HuH-7 (cell line): ENCODE measurements at regions not wholly inside any gene's neighbourhood (a gene's known extent, or its start where the extent isn't known, plus 50 kb on each side); places are given as distances from the start of the nearest gene placed in this dataset.
"Not testable (repeated sequence)": the region's sequence is repeated elsewhere in the genome, so short reads cannot be mapped to it uniquely, and the experiment has no call there.

ENCODE experiments used
- DNase-seq: peaks from one replicate; pipeline ENCODE4 v3.0.0; 2011; ENCODE audit warnings: low spot score

DNA sequence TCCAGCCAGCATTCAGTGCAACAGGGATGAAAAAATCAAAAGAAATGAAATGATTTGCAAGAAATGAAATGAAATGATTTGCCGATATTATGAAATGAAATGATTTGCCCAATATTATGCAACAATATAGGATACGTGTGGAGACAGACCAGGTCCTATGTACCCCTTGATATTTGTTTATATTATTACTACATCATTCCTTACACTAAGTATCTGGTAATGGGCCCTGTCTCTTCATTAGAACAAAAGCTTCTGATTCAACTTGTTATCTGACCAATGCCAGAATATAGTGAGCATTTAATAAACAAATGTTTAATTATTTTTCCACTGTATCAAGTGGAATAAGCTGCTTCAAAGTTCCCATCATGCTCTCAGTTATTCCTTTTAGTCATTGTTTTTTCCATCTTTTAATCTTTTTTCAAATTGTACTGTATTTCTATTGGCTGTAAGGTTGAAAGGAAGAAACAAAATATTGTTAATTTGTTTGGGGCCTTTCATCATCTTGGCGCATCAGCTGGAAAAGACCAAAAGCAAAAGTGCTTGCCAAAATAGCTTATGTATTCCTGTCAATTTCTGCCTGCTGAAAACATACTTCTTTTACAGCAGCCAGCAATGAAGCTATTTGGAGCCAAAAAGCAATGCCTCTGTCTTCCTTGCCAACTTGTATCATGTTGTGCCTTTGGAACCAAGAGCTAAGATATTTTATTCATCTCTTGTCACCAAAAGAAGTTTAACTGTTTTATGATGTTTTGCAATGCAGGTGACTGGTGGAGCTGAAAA, 2314.9 kb downstream of the LRRC4C start:
- DNase-seq, result no peak

DNA sequence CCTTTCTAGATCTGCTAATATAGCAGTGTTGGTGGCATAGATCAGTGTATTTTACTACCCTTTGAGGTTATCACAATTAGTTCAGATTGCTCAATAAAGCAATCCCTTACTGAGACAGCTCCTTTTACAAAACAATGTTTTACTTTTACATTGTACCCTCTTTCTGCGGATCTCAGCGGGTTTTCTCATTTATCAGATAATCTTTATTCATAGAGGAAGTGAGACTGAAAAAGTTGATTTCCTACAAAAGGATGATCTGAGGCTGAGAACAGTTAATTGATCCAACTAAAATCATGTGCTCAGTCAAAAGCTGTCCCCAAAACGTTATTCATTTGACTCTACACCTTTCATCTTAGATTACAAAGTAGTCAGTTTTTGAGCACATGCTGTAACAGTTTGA, 2319.9 kb downstream of the LRRC4C start:
- DNase-seq, result no peak

DNA sequence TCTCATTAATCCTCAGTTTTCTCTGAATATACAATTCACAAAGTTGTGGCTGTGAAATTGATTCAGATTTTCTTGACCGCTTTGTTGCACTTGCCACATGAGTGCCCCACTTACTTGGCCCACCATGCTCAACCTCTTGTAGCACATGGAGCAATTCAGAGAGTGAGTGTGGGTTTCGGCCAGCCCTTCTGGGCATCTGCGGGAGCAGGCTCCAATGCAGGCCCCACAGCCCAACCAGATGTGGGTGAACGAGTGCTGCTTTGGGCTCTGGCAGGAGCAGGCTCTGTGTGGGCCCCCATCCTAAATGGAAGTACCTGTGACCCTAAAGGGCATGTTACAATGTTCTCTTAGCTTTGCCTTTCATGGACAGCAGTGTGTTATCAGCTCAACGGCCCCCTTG, 2338.6 kb downstream of the LRRC4C start:
- DNase-seq, result no peak

DNA sequence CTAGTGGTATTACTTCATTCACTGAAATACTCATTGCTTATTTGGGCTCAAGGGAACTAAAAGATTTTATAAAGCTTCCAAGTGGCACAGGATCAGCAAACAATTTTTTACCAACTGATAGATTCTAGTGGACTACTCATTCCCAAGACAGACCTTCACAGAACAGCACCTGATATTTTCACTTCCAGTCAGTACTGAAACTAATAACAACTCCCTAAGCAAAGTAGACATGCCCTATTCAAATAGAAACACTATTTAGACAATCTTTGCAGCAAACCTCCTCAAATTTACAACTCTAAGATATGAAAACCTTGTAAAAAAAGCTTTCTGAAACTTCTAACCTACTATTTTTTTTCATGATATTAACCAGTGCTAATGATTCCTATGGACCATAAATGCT, 2345.8 kb downstream of the LRRC4C start:
- DNase-seq, result no peak

DNA sequence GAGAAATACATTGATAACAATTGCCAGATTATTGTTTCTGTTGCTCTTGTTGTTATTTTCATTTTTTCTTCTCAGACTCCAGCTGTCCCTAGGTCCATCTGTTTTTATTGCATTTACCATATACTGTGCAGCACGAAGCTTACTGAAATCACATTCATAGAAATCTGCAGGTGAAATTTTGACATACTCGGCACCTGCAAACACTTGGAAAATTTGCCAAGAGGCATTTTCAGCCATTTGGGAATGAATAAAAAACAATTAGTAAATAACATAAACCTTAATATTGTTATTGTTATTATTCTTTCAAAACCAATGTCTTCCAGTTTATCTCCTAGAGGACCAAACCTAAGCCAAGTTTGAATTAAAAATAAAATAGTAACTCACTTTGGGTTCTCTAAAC, 2357.2 kb downstream of the LRRC4C start:
- DNase-seq, result no peak

DNA sequence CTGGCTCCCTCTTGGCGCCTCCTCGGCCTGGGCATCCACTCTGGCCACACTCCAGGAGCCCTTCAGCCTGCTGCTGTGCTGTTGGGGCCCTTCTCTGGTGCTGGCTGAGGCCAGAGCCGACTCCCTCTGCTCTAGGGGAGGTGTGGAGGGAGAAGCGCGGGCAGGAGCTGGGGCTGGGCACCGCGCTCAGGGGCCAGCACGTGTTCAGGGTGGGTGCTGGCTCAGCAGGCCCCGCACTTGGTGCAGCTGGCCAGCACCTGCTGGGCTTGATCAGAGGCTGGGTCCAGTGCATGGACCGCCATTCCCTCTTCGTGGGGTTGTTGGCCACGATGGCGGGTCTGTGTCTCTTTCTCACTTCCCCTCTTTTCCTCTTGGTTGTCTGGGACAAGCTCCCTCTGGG, 2381.0 kb downstream of the LRRC4C start:
- no peak for DNase-seq

DNA sequence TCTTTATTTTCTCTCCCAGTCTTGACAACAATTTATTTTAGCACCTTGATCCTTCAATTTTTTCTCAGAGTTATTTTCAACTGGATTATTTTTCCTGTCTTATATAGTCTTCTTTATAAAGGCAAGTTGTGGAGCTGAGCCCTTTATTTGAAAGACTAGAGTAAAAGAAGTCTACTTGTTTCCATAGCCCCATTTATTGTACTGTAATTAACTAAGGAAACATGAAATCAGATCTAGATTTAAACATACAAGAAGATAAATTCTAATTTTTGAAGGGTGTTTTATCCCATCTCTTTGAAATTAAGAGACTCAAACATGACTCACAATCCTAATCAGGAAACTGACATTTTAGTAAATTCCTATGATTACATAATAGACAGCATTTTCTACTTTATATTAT, 2421.8 kb downstream of the LRRC4C start:
- DNase-seq, result no peak

DNA sequence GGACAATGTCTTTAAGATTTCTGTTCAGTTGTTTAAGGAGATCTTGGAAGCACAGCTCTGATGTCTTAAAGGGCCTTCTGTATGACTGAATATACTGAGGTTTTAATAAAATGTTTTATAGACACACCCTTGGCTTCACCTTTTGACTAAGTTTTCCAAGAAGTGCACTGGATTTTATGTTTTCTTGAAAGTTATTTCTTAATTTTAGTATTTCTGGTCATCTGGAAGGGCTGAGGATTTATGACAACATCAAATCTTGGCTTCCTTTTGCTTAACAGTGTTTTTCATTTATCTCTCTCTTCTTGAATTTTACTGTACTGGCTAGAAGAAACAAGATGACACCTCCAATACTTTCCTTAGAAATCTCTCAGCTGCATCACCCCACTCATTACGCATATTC, 2423.4 kb downstream of the LRRC4C start:
- DNase-seq, result no peak

DNA sequence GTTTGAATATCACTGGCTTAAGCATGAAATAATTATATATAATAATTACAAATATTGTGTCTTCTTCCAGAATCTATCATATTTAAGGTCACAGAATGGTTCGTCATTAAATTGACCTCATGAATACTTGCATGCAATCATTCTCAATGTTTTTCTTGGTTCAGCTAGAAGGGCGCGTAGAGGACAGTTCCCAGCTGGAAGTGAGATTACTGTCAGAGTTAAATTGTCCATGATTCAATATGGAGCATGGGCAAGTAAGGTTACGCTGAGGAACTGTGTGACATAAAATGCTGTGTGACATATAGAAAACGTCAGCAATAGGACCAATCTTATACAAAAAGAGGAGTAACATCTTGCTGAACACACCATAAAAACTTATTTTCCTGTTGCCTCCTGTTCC, 2423.5 kb upstream of the RAG2 start:
- DNase-seq, result no peak

DNA sequence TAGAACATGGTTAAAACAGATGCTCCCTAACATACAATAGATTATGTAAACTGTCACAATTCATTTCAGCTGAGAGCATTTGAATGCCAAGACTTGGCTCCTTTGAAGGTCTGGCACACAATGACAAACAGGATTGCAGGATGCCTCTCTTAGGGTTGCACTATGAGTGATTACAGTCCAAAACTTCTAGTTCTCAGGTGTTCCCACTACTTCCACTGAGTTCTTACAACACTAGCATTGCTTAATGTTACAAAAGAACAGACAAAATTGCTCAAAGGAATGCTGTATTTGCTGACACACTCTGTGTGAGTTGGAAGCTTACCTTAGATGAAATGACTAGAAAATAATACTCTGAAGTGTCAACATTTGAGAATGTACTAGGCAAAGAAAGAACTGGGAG, 2413.8 kb upstream of the RAG2 start:
- DNase-seq, result no peak

DNA sequence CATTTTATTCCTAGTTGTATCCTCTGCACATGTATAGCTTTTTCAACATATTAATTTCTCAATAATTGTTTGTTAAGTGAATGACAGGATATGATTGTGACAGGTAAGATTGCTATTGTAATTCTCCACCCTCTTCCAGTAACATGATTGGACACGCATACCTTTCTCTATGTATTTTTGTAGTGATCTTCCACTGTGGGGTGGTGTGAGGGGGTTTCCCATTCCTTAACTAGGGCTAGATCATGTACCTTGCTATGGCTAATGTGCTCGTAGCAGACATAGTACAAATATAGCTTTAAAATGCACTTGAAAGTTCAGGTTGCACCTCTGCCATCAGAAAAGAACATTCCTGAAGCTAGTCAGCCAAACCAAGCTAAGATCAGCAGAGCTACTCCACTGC, 2392.8 kb upstream of the RAG2 start:
- DNase-seq, result no peak

DNA sequence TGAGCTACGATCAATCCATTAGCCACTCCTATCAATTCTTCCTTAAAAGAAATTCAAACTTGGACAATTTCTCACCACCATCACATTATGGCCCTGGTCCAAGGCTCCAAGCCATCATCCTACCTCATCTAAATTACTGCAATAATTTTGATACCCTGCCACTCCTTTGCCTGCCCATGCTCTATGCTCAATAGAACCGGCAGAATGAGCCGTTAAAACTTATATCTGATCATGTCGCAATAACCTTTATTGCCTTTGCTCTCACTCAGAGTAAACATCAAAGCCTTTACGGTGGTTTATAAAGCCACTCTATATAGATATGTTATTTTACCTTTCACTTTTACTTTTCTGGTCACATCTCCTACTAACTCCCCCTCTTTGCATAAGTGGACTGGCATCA, 2392.1 kb upstream of the RAG2 start:
- no peak for DNase-seq

DNA sequence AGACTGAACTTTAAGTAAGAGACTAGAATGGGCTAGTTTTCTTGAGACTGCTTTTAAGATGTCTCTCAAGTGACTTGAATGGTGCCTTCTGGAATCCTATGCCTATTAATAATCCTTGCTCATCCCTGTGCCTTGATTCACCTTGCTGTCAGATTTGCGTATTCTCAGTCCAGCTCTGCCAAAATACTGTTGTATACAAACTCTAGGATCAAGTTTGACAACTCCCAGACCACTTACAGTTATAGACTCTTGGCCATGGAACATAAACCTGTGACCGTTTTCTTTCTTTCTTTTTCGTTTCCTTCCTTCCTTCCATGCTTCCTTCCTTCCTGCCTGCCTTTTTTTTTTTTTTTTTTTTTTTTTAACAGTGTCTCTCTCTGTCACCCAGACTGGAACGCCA, 2390.9 kb upstream of the RAG2 start:
- DNase-seq, result no peak

DNA sequence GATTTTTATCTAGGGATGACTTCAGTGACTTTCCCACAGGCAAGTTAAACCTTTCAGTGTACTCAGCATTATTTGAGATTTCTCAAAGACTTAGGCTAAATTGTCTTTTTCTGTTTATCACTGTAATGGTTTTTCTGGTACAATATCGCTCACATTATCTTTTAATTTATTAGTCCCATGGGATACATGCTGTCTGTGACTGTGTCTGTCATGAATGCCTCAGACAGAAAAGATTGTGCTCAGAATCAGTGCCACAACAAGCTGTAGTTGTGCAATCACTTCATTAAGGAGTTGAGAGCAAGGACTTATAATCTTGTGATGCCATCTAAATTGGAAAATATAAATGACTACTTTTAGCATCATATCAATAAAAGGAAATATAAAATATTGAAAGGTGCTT, 2374.2 kb upstream of the RAG2 start:
- no peak for DNase-seq

DNA sequence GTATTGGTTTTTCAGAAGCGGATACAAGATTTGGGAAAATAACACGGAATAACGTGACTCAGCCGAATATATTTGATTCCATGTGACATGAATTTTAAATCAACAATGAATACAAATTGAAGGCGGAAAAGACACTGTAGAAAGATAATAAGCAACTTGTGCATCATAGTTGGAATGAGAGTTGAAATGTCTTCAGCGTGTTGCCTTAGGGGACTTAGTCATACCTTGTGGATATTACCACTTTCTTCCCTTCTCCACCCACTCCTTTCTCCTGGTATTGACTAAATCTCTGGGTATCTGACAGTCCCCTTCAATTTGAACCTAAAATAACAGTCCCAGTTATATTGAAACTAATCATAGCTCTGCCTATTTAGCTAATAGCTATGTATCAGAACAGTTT, 2373.1 kb upstream of the RAG2 start:
- DNase-seq, result no peak

DNA sequence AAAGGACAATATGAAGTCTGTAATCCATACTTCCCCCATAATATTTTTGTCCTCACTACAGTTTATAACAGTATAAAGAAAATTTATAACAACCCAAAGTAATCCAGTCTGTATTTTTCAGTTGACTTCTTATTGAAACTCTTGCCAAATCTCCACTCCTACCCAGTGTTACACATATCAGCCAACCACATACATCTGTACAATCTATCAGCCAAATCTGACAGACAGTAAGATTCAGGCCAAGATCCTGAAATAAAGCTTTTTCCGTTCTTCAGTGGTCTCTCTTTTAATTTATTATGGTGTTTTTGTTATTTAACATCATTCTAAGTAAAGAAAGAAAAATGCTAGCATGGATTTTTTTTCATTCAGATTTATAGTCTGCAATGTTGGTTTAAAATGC, 2370.9 kb upstream of the RAG2 start:
- DNase-seq, result no peak

DNA sequence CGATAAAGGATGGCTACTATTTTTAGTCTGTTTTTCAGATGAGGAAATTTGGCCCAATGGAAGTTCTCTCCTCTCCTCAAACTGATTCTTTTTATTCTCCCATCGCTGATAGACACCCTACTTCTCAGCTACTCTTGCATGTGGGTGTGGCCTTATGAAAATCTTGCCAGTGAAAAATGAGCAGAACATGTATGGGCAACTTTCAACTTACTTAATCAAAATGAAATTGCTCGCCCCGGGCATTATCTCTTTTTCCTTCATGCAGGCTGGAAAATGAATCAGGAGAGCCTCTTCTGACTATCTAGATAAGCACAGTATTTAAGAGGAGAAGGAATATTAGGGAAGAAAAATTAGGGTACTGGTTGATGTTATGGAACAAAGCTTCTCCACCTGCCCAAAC, 2354.7 kb upstream of the RAG2 start:
- no peak for DNase-seq

DNA sequence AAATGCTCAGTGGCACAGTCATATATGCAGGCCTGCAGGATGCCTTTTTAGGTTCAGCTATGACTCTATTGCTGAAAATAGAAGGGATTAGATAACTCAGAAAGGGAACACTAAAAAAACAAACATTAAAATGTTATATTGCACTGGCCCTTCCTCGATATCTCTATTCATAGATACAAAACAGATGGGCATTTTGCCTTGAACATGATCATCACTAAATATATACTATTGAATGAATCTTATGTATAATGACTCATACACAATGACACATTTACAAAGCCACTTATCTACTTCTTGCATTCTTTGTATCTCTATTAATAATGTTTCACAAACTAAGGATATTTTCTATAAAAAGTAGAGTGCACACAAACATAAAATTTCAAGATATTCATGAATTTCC, 2352.8 kb upstream of the RAG2 start:
- DNase-seq, result no peak

DNA sequence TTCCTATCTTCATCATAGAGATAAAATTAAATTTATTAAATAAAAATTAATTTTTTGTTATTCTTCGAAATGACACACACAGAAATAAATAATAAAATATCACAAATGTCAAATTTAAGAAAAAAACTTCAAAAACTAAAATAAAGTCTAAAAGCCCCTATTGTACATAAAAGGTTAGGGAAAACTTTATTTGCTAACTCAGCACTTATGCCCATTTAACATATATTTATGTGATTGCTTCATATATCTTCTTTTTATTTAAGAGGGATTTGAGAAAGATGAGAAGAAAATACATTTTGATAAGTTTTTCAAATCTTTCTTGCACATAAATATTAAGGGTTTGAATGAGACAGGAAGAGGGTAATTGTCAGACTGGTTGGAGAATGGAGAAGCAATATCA, 2350.4 kb upstream of the RAG2 start:
- no peak for DNase-seq

DNA sequence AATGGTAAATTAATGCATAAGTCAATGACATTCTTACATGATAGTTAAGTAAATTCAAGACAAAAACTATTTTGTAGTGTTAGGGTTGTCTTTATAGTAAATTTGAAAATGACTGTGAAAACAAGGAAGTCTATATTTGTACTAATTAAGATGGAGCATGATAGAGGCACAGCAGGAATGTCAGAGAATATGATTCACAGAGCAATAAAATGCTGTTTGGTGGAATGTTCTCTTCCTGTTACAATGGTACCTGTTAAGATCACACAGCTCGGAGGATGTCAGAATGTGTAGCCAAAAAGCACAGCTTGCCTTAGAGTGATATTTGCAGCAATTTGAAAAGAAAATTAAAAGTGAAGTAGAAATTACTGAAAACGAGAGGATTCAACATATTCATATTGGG, 2339.7 kb upstream of the RAG2 start:
- no peak for DNase-seq

DNA sequence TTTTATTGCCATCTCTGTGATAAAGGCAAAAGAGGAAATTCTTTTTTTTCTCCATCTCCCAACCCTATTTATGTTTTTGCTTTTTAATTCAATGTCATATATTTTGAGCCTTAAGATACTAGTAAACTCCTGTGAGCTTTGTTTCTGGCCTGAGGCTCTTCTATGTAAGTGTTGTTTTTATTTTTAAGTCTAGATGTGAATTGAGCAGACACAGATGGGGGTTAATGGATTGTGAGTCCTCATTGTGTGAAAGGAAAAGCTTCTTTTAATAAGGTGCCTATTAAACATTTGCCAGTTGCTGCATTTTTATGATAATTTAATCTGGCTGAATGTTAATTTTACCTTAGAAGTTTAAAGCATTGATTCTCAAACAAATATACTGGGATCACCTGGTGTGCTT, 2337.9 kb upstream of the RAG2 start:
- no peak for DNase-seq

DNA sequence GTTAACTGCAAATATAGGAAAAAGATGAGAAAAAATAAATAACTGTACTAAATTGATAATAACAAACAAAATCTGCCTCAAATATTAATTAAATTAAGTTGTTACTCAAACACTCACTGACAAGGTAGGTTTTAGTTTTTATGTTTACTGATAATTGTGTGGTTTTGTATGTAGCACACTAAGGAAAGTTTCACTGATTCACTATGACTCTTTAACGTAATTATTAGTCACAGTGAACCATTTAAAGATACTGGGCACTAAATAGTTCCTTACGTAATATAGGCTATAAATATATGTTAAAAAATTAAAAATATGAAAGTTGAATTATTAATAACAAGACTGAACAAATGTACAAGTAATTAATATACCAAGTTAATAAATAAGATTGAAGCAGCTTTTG, 2330.0 kb upstream of the RAG2 start:
- no peak for DNase-seq

DNA sequence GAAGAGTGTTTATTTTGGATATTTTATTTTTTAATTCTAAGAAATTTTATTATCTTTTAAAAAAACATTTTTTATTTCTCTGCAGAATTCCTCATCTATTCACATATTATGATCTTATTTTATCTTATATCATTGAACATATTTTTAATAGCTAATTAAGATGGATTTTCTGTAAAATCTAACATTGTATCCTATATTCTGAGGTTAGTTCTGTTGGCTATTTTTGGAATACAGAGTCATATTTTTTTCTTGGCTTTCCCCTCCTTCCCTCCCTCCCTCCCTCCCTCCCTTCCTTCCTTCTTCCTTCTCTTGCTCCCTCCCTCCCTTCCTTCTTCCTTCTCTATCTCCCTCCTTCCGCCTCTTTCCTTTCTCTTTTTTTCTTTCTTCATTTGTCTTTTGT, 2326.6 kb upstream of the RAG2 start:
- no peak for DNase-seq

DNA sequence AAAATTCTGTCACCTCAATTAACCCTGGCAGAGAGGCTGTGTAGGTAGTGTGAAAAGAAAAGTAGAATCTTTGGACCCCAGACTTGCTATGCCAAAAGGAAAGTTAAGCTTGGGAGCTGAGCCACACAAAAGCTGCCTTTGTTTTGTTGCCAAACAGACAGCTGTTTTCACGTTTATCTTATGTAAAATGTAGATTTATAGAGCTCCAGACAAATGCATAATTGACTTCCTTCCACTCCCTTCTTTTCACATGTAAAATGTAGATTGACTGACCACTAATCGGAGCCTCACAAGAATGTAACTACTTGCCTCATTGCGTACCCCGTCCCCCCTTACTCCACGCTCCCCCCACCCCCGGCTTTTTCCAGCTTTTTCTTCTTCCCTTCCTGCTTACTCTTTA, 2302.2 kb upstream of the RAG2 start:
- DNase-seq, result no peak

DNA sequence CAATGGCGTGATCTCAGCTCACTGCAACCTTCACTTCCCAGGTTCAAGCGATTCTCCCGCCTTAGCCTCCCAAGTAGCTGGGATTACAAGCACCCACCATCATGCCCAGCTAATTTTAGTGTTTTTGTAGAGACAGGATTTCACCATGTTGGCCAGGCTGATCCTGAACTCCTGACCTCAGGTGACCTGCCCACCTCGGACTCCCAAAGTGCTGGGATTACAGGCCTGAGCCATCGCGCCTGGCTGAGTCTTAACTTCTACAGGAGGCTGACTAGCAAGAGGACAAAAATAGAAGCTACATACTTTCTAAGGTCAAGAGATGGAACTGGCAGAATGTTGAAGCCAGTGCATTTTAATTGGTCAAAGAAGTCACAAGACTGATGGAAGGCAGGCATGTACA, 2296.2 kb upstream of the RAG2 start:
- not testable (repeated sequence) for DNase-seq
